Lower lobe of right lung (tissue), 2 donors: ENCODE measurements at regions not wholly inside any gene's neighbourhood (a gene's known extent, or its start where the extent isn't known, plus 50 kb on each side); places are given as distances from the start of the nearest gene placed in this dataset.

Experiments used
- ATAC-seq, 2 donors: fragments of 200-7000 bp; cut with Tn5 transposase; one replicate each; pipeline ENCODE4 v1.9.1; 2020 to 2022; ENCODE audit warnings: mild to moderate bottlenecking in 2 of 2, moderate library complexity in 2 of 2
- DNase-seq: peaks from one replicate; pipeline ENCODE4 v3.0.0-alpha.2; 2020
- H3K27ac ChIP-seq: fragments of 200-600 bp; one replicate; pipeline ENCODE4 v1.8.0; 2022
- H3K27me3 ChIP-seq: fragments of 200-600 bp; one replicate; pipeline ENCODE4 v1.8.0; 2022; ENCODE audit warnings: low read depth
- H3K36me3 ChIP-seq: fragments of 200-600 bp; one replicate; pipeline ENCODE4 v1.8.0; 2022; ENCODE audit warnings: mild to moderate bottlenecking
- H3K4me1 ChIP-seq: fragments of 200-600 bp; one replicate; pipeline ENCODE4 v1.8.0; 2022
- H3K4me3 ChIP-seq: fragments of 200-600 bp; one replicate; pipeline ENCODE4 v1.8.0; 2022; ENCODE audit warnings: mild to moderate bottlenecking
- H3K9me3 ChIP-seq: fragments of 200-600 bp; one replicate; pipeline ENCODE4 v1.8.0; 2022
- intact Hi-C: fragments of 100-400 bp; cut with DNase I; formaldehyde crosslinking; loops from one replicate; pipeline ENCODE4 v1.11.0; 2022
- TF ChIP-seq, protein P1 (sequence below): fragments of 200-600 bp; IDR thresholded peaks from one replicate; pipeline ENCODE4 v1.8.0; 2022; ENCODE audit warnings: antibody characterized with exemption, mild to moderate bottlenecking
- donor health status: DM: no; HTN: yes; CAD: no; lungs with severe emphysema.

DNA sequence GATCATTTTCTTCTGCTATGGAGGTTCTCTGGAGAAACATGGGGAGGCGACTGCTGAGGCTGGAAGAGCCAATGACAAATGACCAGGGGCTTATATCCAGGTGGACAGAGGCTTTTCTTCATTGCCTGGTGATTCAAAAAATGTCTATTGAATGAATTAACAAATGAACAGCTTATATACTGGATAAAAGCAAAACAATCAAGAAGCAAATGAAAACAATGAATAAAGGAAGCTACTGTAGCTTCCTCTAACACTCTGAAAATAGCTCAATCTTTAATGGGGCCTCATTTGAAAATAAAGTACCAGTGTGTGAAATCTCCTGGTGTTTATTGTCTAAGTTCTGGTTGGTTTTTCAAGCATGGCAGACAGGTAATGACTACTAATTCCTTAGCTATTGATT is 167.5 kb upstream of the TMTC4 start:
- DNase-seq (no peak), ATAC-seq (no peak)
- Histone ChIP-seq H3K9me3 (no peaks in the 10 kb centered on the region), H3K4me3 (no peak overlapping the region), H3K27ac (no peak overlapping the region), H3K36me3 (no peaks in the 10 kb centered on the region), H3K27me3 (no peaks in the 10 kb centered on the region), H3K4me1 (no peaks in the 10 kb centered on the region)
- intact Hi-C loops, result no loop called here
- TF ChIP-seq, protein P1, sequence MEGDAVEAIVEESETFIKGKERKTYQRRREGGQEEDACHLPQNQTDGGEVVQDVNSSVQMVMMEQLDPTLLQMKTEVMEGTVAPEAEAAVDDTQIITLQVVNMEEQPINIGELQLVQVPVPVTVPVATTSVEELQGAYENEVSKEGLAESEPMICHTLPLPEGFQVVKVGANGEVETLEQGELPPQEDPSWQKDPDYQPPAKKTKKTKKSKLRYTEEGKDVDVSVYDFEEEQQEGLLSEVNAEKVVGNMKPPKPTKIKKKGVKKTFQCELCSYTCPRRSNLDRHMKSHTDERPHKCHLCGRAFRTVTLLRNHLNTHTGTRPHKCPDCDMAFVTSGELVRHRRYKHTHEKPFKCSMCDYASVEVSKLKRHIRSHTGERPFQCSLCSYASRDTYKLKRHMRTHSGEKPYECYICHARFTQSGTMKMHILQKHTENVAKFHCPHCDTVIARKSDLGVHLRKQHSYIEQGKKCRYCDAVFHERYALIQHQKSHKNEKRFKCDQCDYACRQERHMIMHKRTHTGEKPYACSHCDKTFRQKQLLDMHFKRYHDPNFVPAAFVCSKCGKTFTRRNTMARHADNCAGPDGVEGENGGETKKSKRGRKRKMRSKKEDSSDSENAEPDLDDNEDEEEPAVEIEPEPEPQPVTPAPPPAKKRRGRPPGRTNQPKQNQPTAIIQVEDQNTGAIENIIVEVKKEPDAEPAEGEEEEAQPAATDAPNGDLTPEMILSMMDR, result no peak

GRCh38 chr13:100838387-100838786 is 163.8 kb upstream of the TMTC4 start:
- intact Hi-C loops, result no loop called here
- DNase-seq (no peak), ATAC-seq (no peak)
- H3K4me1 ChIP-seq, result no peaks in the 10 kb centered on the region
- H3K27me3 ChIP-seq, result no peaks in the 10 kb centered on the region
- H3K4me3 ChIP-seq, result no peak overlapping the region
- no peaks in the 10 kb centered on the region for H3K9me3 ChIP-seq
- H3K36me3 ChIP-seq, result no peaks in the 10 kb centered on the region
- TF ChIP-seq, protein P1, result no peak
- no peak overlapping the region for H3K27ac ChIP-seq

- no peak for DNase-seq
- H3K4me1 ChIP-seq, result no peaks in the 10 kb centered on the region
- no peak overlapping the region for H3K27ac ChIP-seq
- TF ChIP-seq, protein P1, result no peak
- H3K9me3 ChIP-seq, result no peaks in the 10 kb centered on the region
- intact Hi-C loops, result no loop called here
- no peaks in the 10 kb centered on the region for H3K27me3 ChIP-seq
- ATAC-seq, result no peak
- no peaks in the 10 kb centered on the region for H3K36me3 ChIP-seq
- H3K4me3 ChIP-seq, result no peak overlapping the region
These were observed 163.0 kb upstream of the TMTC4 start for GRCh38 chr13:100837631-100838030.

DNA sequence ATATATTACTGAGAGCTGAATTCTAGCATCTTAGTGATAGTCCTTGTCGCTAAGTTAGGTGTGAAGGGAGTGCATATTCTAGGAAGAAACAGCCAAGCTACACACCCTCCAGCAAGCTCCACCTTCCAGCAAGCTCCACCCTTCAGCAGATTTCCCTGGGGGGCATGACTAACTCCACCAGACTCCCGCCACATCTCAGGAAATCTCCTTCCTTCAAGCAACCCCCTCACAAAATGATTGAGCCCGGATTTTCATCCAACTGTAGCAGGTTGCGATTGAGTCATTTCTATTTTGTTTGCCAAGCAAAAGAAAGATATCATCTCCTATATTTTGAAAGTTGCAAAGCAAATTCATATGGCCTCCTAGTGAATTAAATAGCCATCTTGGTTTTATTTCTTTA is 162.1 kb upstream of the TMTC4 start:
- Histone ChIP-seq H3K4me3 (no peak overlapping the region), H3K27me3 (no peaks in the 10 kb centered on the region), H3K4me1 (no peaks in the 10 kb centered on the region), H3K27ac (no peak overlapping the region), H3K9me3 (no peaks in the 10 kb centered on the region), H3K36me3 (no peaks in the 10 kb centered on the region)
- intact Hi-C loops, result no loop called here
- DNase-seq, result no peak
- TF ChIP-seq, protein P1, result no peak
- ATAC-seq, result no peak

DNA sequence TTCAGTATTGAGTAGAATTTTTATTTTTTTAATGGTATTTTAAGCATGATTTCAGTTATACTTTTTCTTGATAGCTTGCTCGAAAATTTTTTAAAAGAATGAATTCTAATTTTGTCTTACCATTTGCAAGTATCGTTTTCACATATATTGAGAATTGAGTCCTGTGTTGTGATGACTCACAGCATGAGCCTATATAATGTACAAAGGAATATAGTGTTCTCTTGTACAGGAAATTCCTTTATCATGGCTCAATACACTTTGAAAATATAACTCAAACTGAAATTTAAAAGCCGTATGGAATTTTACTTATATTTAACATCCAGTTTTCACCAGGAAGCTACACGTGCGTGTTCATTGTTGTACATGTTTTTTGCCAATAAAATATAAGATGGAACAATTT is 161.1 kb upstream of the TMTC4 start:
- Histone ChIP-seq H3K9me3 (no peaks in the 10 kb centered on the region), H3K4me1 (no peaks in the 10 kb centered on the region), H3K36me3 (no peaks in the 10 kb centered on the region), H3K27me3 (no peaks in the 10 kb centered on the region), H3K4me3 (no peak overlapping the region), H3K27ac (no peak overlapping the region)
- no peak for DNase-seq
- TF ChIP-seq, protein P1, result no peak
- intact Hi-C loops, result no loop called here
- ATAC-seq, result no peak

GRCh38 chr13:100833427-100833826 is 158.8 kb upstream of the TMTC4 start:
- ATAC-seq (no peak), DNase-seq (no peak)

More at GRCh38 chr13:100833427-100833826, 158.8 kb upstream of the TMTC4 start:
- Histone ChIP-seq H3K27me3 (no peaks in the 10 kb centered on the region), H3K36me3 (no peaks in the 10 kb centered on the region), H3K4me3 (no peak overlapping the region), H3K4me1 (no peaks in the 10 kb centered on the region), H3K9me3 (no peaks in the 10 kb centered on the region), H3K27ac (no peak overlapping the region)
- intact Hi-C loops, result no loop called here
- TF ChIP-seq, protein P1, result no peak
